ENCODE measurements at regions not wholly inside any gene's neighbourhood (a gene's known extent, or its start where the extent isn't known, plus 50 kb on each side); places are given as distances from the start of the nearest gene placed in this dataset.
A peak's percentile ranks its signal among the peaks of the same experiment; 100 is the strongest.

DNA sequence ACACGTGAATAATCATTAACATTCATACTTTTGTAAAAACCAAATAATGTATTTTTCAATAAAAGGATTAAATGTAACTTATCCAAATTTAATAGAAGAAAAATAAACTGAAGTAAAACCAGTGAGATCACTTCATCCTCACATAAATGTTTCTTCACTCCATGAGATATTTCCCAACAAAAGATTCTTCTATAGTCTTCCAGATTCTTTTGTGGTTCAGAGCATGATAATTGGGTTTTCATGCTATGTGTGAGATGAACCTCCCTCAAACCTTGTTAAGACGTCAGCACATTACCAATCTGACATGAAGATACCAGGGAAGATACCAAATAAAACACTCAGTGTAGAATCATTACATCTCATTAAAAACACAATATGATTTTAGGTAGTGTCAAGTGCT lies 62.9 kb upstream of the OXGR1 start:
- DNase-seq (ENCODE audit: low read depth, low spot score): no peak
- TF ChIP-seq, protein P1, sequence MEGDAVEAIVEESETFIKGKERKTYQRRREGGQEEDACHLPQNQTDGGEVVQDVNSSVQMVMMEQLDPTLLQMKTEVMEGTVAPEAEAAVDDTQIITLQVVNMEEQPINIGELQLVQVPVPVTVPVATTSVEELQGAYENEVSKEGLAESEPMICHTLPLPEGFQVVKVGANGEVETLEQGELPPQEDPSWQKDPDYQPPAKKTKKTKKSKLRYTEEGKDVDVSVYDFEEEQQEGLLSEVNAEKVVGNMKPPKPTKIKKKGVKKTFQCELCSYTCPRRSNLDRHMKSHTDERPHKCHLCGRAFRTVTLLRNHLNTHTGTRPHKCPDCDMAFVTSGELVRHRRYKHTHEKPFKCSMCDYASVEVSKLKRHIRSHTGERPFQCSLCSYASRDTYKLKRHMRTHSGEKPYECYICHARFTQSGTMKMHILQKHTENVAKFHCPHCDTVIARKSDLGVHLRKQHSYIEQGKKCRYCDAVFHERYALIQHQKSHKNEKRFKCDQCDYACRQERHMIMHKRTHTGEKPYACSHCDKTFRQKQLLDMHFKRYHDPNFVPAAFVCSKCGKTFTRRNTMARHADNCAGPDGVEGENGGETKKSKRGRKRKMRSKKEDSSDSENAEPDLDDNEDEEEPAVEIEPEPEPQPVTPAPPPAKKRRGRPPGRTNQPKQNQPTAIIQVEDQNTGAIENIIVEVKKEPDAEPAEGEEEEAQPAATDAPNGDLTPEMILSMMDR (IDR thresholded peaks at IDR 0.05; ENCODE audit: low read depth, low read length): no peak
- in situ Hi-C loops (cut with HindIII; ENCODE audit: low sequenced_read_pairs): no loop called here
- H3K4me3 ChIP-seq (ENCODE audit: low read depth, low read length): no peak overlapping the region

DNA sequence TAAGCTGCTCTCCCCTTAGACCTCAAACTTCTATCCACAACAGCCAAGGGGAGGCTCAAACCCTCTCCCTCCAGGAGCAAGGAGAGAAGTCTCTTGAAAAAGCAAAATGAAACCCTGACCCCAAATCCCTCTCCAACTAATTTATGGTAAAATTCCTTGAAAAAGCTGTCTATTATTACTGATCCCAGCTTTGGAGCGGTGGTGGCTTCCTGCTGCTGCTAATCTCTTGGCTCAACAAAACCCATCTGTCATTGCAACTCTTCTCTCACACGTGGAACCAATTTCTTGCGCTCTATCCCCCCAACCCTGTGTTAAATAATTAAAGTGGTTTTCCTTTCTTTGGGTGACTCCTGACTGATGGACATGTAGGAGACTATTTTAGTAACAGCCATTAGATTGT lies 64.1 kb upstream of the OXGR1 start:
- TF ChIP-seq, protein P1 (IDR thresholded peaks at IDR 0.05; ENCODE audit: low read depth, low read length): no peak
- H3K4me3 ChIP-seq (ENCODE audit: low read depth, low read length): no peak overlapping the region
- peak; percentile 22 for DNase-seq (ENCODE audit: low read depth, low spot score)
- in situ Hi-C loops (cut with HindIII; ENCODE audit: low sequenced_read_pairs): no loop called here

DNA sequence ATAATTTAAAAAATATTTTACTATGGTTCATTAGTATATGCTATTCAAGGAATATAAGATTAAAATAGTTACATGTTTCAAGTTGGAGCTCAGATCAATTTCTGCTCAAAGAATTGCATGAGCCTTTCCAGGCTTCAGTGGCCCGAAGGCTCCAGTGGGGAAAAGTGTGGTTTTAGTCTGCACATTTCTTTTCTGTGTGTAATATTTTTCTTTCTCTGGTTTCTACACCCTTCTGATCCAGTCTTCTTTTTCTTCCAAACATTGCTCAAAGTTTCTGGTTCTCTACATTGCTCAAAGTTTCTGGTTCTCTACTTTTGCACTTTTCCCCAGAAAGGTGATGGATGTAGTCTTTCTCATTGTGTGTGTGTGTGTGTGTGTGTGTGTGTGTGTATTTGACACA lies 64.7 kb upstream of the OXGR1 start:
- TF ChIP-seq, protein P1 (IDR thresholded peaks at IDR 0.05; ENCODE audit: low read depth, low read length): no peak
- DNase-seq (ENCODE audit: low read depth, low spot score): peak; percentile 58
- in situ Hi-C loops (cut with HindIII; ENCODE audit: low sequenced_read_pairs): no loop called here
- H3K4me3 ChIP-seq (ENCODE audit: low read depth, low read length): no peak overlapping the region

DNA sequence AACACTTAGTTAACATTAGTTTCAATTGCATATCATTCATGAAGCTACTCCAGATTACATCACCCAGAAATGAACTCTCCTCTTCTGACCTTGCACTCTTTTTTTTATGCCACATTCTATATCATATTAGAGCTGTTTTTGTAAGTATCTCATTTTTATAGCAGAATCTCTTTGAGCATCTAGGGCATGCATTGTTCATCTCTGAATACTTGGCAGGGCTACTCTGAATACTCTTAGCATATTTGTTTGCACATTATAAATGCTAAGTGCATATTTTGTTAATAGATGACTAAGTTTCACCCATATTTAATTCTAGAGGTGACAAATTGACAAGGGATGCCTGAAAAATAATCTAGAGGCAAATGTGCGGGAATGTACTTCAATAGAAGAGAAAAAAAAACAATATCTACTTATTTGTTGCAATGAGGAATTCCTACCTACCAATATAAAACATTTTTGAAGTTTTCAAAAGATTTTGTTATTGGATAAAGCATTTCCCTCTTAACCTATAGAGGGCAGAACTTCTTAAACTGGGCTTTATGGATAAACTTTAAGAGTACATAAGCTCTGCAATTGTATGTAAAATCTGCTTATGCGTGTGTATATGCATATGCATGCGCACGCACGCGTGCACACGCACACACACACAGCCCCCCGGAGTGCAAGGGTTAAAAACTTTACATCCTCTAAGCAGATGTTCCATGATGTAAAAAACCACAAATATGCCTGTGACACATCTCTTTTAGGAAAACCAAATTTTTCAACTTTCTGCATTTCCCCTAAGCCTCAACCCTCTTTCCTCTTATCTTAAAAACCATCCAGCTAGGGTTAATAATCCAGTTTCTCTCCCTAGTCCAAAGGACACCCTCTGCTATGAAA lies 73.0 kb upstream of the OXGR1 start:
- in situ Hi-C loops (cut with HindIII; ENCODE audit: low sequenced_read_pairs): no loop called here
- no peak overlapping the region for H3K4me3 ChIP-seq (ENCODE audit: low read depth, low read length)
- TF ChIP-seq, protein P1 (IDR thresholded peaks at IDR 0.05; ENCODE audit: low read depth, low read length): peak; percentile 14
- DNase-seq (ENCODE audit: low read depth, low spot score): peak; percentile 50

DNA sequence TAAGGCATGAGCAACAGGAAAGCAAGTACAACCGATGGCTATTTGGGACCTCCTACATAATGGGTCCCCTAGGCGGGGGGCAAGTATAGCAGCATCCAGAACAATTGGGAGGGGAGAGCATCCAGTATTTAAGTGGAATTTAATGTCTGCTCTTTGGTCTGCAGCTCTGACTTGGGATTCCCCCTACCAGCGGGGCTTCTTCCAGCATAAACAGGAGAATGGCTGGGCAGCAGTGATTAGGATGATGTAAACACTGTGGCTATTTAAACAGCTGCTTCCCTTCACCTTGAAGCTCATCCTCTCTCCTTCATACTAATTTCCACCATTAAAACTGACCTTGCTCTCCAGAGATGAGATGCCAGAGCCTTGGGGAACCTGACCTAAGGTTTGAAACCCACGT lies 73.9 kb upstream of the OXGR1 start:
- DNase-seq (ENCODE audit: low read depth, low spot score): peak; percentile 78
- TF ChIP-seq, protein P1 (IDR thresholded peaks at IDR 0.05; ENCODE audit: low read depth, low read length): no peak
- H3K4me3 ChIP-seq (ENCODE audit: low read depth, low read length): no peak overlapping the region
- in situ Hi-C loops (cut with HindIII; ENCODE audit: low sequenced_read_pairs): no loop called here

DNA sequence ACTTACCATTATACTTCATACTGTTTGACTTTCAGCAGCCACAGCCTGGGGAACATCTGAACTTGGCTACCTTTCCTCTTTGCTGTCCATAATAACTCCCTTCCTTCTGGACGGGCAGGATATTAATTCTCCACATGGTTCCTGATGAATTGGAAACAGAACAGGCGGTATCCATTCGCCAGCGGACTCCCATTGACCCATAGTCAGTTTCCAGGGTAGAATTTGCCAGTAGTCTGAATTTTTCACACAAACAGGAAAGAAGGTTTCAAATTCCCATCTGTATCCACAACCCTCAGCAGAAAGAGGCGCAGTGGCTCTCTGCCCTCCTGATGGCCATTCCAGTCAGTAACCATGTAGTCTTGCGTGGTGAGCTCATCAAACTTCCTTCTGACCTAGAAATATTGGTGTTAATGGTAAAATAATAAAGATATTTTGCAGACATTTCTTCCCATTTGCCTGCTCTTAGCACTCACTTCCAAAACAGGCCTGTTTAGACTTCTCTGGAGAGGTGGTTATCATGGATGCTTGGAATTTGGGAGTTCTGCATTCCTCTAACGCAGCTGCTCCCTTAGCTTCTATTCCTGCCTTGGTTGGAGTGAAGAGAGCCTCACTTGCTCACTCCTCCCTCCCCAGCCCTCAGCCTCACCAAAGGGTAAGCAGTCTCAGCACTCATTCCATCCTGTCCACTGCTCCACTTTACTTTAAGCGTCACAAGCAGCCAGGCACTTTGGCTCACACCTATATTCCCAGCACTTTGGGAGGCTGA lies 75.0 kb upstream of the OXGR1 start:
- DNase-seq (ENCODE audit: low read depth, low spot score): peak; percentile 33
- H3K4me3 ChIP-seq (ENCODE audit: low read depth, low read length): no peak overlapping the region
- TF ChIP-seq, protein P1 (IDR thresholded peaks at IDR 0.05; ENCODE audit: low read depth, low read length): no peak
- in situ Hi-C loops (cut with HindIII; ENCODE audit: low sequenced_read_pairs): no loop called here
